Neural progenitor cell (in vitro differentiated cells): ENCODE measurements at regions not wholly inside any gene's neighbourhood (a gene's known extent, or its start where the extent isn't known, plus 50 kb on each side); places are given as distances from the start of the nearest gene placed in this dataset.

Source experiments
- CTCF ChIP-seq: fragments of 200-600 bp; sonication (generic); IDR thresholded peaks from 2 replicates; pipeline ENCODE4 v1.5.1; 2017; ENCODE audit warnings: antibody characterized with exemption, mild to moderate bottlenecking
- EZH2 ChIP-seq: fragments of 200-600 bp; sonication (generic); IDR thresholded peaks from 2 replicates; pipeline ENCODE4 v1.6.1; 2017; ENCODE audit warnings: antibody characterized with exemption, mild to moderate bottlenecking, moderate library complexity
- EZH2phosphoT487 ChIP-seq: fragments of 200-600 bp; sonication (generic); IDR thresholded peaks from 2 replicates; pipeline ENCODE4 v1.6.1; 2017; ENCODE audit warnings: antibody characterized with exemption

DNA sequence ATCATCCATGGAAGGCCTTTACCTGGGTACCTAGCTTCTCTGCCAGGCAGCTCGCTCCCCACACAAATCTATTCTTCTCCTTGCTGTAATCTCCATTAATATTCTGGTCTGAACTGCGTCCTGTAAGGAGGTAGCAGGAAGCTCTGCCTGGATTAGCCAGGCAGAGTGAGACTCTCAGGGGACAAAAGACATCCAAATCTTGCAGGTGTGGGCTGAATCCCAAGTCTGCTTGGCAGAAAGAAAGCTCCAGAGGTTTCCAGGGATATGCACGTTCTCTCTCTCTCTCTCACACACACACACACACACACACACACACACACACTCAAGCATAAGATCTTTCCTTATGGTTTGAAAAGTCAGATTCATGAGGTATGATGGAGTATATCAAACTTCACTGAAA is 66.5 kb downstream of the THNSL2 start:
- TF ChIP-seq CTCF: no peak
- no peak for TF ChIP-seq EZH2phosphoT487
- no peak for TF ChIP-seq EZH2
